ENCODE measurements at regions not wholly inside any gene's neighbourhood (a gene's known extent, or its start where the extent isn't known, plus 50 kb on each side); places are given as distances from the start of the nearest gene placed in this dataset.
"Not testable (repeated sequence)": the region's sequence is repeated elsewhere in the genome, so short reads cannot be mapped to it uniquely, and the experiment has no call there.

DNA sequence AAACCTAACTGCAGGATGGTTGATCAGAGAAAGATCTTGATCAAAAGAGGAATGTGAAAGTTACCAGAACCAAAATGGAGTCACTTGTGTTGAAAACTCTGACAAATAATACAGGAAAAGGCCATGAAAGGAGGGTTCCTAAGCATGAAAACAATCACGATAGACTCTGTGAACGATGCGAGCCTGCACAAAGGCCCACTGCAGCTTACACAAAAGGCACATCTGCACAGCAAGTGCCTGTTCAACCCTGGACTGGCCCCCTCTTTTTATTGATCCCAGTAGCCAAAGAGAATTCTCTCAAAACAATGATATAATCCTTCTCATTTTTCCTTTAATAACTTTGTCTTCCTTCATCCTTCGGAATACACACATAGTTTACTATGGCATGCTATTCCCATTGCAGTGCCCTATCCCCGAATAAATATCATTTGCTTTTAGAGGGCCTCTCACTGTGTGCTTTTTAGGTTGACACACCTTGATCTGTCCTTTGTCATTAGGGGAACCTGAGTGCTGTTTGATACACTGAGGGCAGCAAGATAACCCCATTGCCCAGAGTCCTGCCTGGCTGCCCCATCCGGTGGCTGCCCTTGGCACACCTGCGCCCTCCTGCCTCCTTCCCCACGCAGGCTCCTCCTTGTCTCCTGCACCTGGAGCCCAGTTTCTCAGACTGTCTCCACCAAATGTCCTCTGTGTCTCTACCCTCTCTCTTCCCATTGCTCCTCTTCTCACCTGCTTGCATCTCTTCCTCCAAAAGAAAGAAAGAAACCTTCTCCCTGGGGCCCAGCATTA is 98.3 kb upstream of the FRMD1 start:
- DNase-seq (ENCODE audit: low spot score), result no peak

DNA sequence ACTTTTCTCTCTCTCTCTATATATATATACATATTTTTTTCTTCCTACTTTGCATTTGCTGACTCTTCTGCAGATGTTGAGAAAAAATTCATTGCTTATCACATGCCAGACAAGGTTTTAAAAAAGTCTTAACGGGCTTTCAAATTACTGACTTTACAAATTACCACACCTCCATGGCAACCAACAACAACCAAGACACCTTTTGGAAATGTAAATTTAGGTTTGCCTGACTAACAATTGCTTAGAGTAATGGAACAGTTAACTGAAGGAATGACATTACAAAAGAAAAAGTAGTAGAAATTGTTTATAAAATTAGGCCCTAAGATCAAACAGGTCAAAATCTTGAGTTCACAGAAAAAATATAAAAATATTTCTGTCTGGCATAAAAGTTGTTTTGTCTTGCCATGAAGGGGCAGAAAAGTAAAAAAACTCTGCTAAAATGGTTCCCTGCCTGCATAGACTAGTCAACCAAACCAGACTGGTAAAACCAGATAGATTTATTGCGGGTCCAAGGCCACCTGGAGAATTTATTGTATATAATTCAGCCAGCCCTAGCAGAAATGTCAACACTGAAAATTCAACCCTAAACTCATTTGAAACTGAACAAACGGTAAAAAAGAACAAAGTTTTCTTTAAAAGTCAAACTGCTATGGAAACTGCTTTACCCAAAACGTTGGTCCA is 92.8 kb upstream of the FRMD1 start:
- no peak for DNase-seq (ENCODE audit: low spot score)

DNA sequence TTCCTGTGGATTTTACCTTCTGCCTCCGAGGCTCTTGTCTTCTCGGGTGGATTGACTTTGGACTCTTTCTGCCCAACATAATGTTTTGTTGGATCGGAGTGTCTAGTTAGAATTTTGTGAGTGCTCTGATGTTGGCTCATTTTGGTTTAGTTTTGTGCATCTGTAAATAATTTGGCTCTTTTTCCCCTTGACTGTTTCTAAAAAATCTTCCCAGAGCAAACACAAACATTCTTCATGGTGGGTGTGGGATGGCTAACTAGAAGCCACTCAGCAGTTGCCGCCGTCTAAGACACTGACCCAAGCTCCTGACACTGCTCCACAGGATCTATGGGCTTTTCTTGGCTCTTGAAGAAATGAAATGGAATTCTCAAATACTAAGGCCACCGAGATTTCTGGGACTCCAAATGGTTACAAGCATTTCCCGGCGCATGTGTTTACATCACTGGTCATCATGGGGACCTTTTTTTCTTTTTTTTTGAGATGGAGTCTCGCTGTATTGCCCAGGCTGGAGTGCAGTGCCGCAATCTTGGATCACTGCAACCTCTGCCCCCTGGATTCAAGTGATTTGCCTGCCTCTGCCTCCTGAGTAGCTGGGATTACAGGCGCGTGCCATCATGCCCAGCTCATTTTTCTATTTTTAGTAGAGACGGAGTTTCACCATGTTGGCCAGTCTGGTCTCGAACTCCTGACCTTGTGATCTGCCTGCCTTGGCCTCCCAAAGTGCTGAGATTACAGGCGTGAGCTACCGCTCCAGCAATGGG is 92.0 kb upstream of the FRMD1 start:
- DNase-seq (ENCODE audit: low spot score), result no peak

DNA sequence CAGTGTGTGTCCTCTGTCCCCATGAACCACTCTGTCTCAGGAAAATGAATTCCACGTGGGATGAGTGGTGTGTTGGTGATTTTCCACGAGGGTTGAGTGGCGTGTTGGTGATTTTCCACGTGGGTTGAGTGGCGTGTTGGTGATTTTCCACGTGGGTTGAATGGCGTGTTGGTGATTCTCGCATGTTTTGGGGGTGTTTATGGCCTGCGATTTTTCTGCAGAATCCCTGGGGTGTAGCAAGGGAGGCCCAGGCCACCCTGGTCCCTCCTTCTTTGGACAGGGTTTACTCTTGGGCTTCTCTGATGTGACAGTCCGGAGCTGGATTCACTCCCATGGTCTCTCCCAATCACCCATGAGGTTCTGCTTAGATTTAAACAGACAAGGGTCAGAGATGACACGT is 90.6 kb upstream of the FRMD1 start:
- DNase-seq (ENCODE audit: low spot score), result no peak

DNA sequence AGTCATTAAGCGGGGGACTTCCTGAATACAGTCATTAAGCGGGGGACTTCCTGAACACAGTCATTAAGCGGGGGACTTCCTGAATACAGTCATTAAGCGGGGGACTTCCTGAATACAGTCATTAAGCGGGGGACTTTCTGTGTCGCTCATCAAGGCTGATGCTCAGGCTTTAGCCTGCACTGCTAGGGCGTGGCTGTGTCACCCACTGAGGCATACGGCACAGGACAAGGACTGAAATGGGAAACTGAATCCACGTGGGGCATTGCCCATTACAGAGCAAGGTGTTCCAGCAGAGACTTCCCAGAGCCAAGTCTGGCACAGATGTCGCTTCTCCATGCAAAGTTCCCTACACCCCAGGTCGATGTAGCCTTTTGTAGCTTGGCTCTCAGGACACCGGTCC is 89.9 kb upstream of the FRMD1 start:
- DNase-seq (ENCODE audit: low spot score), result not testable (repeated sequence)

DNA sequence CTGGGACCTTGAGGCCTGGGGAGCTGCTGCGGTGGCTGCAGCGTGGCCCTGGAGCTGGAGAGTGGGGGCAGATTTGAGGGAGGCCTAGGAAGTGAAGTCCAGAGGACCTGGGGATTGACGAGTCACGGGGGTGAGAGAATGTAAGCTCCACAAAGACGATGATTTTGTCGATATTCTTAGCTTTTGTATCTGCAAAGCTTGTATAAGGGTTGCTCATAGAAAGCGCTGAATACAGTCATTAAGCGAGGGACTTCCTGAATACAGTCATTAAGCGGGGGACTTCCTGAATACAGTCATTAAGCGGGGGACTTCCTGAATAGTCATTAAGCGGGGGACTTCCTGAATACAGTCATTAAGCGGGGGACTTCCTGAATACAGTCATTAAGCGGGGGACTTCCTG is 89.3 kb upstream of the FRMD1 start:
- not testable (repeated sequence) for DNase-seq (ENCODE audit: low spot score)

DNA sequence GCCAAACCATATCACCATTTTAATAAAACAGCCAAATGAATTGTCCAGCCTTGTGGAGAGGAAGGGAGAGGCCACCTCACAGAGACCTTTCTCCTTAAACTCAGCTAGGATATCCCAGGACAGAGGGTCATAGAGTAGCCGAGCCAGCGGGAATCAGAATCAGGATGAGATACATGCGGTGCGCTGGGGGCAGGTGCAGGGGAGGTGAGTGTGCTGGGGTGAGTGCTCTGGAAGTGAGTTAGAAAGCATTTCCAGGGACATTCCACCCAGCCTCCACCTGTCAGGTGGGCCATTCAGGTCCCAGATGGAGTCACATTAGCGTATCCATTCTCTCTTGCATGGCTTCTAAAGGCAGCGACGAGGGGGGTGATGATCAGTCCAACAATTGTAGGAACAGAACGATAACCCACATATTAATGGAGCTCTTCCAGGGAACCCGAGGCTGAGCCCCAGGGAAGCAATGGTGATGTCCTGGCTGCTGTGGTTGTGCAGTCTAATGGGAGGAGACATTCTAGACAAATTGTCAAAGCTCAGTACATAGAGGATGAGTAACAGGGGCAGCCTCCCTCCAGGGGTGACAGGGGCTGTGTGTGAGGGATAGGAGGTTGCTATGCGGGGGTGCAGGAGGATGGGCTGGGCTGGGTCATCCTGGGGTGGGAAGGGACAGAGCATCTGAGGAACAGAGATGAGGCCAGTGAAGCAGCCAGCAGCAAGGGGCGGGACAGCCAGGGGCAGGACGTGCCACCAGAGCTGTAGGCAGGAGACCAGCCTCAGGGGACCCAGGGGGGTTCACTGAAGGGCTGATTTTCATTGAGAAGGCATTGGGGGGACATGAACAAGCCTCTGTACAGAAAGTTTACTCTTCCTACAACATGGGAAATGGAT is 88.7 kb upstream of the FRMD1 start:
- no peak for DNase-seq (ENCODE audit: low spot score)

DNA sequence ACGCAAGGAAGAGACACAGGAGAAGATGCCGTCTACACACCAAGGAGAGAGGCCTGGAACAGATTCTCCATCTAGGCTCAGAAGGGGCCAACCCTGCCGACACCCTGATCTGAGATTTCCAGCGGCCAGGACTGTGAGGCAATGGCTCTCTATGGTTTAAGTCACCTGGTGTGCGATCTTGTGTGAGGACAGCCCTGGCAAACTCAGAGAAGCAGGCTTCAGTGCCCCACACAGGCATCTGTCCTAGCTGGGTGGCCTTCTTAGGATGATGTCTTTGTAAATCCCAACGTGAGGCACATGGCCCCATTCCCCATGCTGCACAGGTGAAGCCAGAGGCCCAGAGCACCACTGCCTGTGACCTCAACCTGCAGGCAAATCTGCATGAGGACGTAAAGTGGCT is 87.6 kb upstream of the FRMD1 start:
- DNase-seq (ENCODE audit: low spot score), result no peak

DNA sequence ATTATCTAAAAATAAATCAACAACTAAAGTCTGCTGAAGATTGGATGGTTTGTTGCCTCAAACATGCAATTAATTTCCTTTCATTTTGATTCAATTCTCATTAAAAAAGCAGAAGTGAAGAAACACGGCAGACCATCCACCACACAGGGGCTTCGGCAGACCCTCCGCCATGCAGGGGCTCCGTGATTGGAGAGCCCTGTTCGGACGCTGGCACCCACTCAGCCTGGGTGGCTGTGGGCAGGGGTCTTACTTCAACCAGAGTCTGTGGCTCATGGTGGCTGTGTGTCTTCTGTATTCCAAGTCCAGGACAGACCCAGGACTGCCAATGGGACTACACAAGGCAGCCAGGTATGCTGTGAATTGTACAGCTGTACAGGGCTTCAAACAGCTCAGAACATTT is 86.9 kb upstream of the FRMD1 start:
- DNase-seq (ENCODE audit: low spot score), result no peak

DNA sequence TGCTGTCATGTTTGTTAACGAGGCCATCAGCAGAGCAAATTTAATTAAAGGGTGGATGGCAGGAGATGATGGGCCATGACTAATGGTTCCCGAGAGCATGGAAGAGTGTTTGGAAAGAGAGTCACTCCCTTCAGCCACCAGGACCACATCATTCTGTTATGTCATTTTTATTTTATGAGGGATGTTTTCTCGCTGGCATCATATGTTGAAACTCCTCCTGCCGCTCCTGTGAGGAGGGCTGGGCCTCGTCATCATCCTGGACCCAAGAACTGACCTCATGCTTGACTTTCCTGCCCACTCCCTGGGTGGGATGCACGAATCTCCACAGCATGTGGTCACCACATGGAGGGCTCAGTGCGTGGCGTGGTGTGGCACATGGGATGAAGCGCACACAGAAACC is 86.4 kb upstream of the FRMD1 start:
- DNase-seq (ENCODE audit: low spot score), result no peak

DNA sequence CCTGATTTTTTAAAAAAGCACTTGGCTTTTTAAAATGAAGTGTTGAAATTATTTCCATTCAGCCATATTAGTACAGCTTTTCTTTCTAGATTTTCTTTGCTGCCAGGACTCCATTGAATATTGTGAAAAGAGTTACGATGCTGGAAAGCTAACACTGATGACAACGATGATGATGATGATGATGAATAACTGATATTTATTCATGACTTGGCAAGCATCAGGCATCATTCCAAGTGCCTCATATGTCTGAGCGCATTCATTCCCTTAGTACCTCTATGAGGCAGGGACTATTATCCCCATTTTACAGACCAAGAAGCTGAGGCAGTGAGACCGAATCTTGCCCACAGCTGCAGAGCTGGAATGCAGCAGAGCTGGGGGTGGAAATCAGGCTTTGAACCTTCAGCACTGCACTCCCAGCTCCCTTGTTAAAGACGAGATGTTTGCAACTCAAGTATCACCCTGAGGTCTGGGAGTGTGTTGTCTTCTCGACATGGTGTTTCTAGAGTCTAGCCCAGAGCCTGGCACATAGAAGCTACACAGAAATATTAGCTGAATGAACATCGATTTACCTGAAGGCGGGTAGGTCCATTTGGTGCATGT is 85.5 kb upstream of the FRMD1 start:
- DNase-seq (ENCODE audit: low spot score), result no peak

DNA sequence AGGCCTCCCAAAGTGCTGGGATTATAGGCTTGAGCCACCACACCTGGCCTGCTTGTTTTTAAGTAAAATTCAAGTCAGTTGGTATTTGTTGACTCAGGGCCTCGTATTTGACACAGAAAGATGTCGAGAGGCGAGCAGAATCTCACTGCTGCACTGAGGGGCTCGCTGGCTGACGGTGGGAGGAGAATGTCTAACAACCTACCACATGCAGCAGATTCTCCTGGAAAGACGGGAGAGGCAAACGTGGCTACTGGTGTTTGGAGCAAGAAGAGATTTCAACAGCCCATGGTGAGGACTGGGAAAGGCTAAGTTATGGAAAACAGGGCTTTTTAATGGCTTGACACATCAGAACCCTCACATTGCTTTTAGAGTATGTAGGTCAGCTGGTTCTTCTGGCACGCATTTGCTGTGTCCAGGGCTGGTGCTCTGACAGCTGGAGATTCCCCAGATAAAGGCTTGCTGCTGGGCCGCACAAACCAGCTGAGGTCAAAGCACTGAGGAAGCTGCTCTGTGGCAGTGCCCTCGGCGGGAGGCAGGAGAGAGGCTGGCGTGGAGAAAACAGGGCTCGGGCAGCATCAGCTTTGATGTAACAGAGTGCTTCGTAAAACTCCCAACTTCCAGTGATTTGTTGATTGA is 84.2 kb upstream of the FRMD1 start:
- DNase-seq (ENCODE audit: low spot score), result no peak

DNA sequence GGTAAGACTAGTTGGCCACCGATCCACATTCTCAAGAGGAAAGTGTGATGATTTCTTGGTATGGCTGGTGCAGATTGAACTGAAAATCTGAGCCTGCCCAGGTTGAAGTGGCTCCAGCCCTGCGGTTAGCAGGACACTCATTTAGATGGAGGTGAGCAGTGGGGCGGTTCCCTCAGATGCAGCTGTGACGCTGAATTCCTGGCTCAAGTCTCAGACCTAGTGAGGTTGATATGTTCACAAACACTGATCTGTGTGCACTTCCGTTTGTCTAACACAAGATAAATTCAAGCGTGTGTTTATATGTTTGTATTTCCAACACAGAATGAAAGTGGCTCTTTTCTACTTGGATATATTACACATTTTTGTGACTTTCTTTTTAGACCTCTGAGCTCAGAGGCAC is 83.4 kb upstream of the FRMD1 start:
- DNase-seq (ENCODE audit: low spot score), result no peak

DNA sequence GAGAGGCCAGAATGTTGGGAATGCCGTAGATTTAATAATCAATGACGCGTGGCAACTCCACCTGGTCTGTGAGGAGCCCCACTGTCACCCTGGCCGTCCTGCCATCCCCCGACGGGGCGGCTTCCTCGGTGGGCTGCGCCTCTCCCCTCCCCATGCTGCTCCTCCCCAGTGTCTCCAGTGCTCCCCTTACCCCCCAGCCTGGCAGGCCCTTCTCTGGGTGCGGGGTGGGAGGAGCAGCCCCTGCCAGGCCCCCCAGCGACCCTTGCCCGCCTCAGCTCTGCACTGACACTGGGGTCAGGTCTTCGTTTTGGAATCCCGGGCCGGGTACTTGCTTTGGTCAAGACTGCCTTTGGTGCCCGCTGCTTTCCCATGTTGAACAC is 82.3 kb upstream of the FRMD1 start:
- DNase-seq (ENCODE audit: low spot score), result no peak

DNA sequence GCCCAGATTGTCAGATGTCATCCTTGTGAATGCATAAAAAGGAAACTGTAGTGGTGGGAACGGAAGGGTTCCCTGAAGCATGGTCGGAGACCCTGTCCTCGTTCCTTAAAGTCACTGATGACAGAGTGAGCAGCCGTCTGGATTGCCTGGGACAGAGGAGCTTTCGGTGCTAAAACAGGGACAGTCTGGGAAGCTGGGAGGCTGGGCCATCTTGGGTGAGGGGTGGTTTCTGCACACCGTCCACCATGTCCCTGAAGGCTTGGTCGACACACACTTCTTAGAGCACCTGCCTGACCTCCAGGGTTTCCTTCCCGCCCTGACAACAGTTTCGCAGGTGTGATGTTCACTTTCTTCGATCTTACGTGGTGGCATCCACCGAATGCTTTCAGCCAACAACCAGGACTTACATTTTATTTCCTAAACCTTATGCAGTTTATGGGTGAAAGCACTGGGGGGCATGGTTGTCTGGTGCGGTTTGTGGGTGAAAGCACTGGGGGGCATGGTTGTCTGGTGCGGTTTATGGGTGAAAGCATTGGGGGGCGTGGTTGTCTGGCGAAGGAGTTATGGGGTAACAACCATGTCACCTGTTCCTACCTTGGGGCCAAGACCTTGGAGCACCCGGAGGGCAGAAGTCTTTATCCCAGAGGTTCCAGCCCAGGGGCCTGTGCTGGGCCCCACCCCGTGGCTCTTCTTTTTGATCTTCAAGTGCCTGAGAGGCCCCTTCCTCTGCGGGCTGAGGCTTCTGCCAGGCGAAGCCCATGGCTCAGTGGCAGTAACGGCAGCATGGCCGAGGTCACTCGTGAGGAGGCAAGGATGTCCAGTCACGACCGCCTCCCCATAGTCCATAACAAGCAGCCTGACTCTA is 81.7 kb upstream of the FRMD1 start:
- no peak for DNase-seq (ENCODE audit: low spot score)

DNA sequence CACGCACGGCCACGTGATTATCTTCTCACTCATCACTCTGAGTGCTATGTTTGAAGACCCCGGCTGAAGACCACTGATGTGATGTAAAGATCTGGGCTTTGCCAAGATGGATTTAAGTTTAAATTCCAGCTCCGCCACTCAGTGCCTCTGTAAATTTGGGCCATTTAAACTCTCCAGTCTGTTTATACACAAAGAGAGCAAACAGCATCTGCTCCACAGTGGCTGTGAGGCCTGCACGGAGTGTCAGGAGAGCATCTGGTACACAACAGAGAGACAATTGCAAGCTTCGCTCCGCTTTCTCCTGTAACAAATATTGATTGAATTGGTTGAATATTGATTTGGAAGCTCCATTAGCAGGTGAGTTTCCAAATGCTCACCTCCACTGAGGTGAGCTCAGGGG is 80.5 kb upstream of the FRMD1 start:
- DNase-seq (ENCODE audit: low spot score), result no peak

DNA sequence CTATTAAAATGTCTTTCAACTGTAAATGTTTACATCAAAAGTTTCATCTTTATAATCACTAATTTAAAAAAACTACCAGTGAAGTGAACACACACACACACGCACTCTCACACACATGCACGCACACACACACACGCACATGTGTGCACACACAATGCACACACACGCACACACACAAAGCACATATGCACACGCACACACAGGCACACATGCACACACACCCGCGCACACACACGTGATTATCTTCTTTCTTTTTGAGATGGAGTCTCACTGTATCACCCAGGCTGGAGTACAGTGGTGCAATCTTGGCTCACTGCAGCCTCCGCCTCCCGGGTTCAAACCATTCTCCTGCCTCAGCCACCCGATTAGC is 80.0 kb upstream of the FRMD1 start:
- DNase-seq (ENCODE audit: low spot score), result no peak

DNA sequence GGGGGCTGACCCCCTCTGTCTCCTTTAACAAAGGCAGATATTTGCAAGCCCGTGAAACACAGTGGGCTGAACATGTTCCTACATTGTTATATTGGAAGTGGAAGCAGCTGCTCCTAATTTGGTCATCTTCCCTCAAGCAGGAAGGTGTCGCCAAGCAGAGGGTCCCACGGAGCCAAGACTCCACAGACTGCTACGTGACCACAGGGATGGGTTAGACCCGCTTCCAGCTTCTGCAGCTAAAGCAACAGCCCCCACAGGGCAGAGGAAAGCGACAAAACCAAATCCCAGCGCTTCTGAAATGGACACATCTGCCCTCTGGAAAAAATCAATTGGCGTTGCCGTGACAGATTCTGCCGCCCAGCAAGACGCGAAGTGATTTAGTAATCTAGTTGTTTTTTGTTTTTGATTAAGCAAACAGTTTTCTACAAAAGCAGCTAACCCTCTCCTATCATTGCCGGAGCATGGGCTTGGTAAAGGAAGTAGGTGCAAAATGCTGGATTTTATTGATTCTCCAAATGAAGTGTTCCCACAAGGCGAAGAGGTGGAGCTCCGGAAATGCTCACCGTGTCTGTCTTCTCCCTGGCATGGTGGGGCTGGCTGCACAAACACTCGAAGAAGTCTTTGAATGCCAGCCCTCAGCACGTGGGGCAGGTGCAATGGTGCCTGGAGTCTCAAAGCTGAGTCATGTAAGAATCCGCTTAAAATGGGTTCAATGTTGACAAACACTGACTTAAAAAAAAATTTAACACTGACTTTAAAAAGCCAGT is 79.4 kb upstream of the FRMD1 start:
- DNase-seq (ENCODE audit: low spot score), result no peak

Data from HuH-7.5 (cell line).